IMR-90 (cell line): ENCODE measurements at regions not wholly inside any gene's neighbourhood (a gene's known extent, or its start where the extent isn't known, plus 50 kb on each side); places are given as distances from the start of the nearest gene placed in this dataset.

Source experiments
- ATAC-seq: fragments of 200-7000 bp; cut with Tn5 transposase; 2 replicates; pipeline ENCODE4 v1.9.1; 2020; ENCODE audit warnings: low read depth, mild to moderate bottlenecking, moderate library complexity
- BruUV-seq: library from RNA; stranded (reverse); fragments of 400-500 nt; replicated peaks from 2 replicates; lab custom pipeline; 2021; lab: Mats Ljungman, UMichigan
- CTCF ChIA-PET: fragments of 300-600 bp; formaldehyde crosslinking; extraction: SDS; loops from one replicate; lab custom pipeline; 2021; ENCODE audit warnings: antibody characterized with exemption; lab: Yijun Ruan, JAX
- POLR2A ChIA-PET: fragments of 300-600 bp; sonication (Branson Sonifier 250); formaldehyde crosslinking; loops from one replicate; lab custom pipeline; 2022; ENCODE audit warnings: antibody characterized with exemption; ENCODE audit not compliant: unreplicated experiment; lab: Charles Lee
- DNase-seq: peaks from one replicate; pipeline ENCODE4 v3.0.0; 2013
- H2AFZ ChIP-seq: replicated peaks from 2 replicates; pipeline ENCODE3; 2013; ENCODE audit warnings: low read length, mild to moderate bottlenecking; ENCODE audit not compliant: poor library complexity
- H2AK5ac ChIP-seq: 2 replicates; pipeline ENCODE4 v1.6.1; 2013; ENCODE audit warnings: low read depth, low read length, inconsistent platforms
- H2AK9ac ChIP-seq: replicated peaks from 2 replicates; pipeline ENCODE3; 2013; ENCODE audit warnings: mild to moderate bottlenecking, low read depth, low read length, moderate library complexity; ENCODE audit not compliant: poor library complexity
- H2BK120ac ChIP-seq: 2 replicates; pipeline ENCODE4 v1.6.1; 2013; ENCODE audit warnings: low read depth, low read length, inconsistent platforms
- H2BK15ac ChIP-seq: 3 replicates; pipeline ENCODE4 v1.6.1; 2013; ENCODE audit warnings: low read depth, low read length, inconsistent platforms
- H2BK20ac ChIP-seq: 2 replicates; pipeline ENCODE4 v1.6.1; 2013; ENCODE audit warnings: low read depth, mild to moderate bottlenecking, inconsistent platforms, low read length, moderate library complexity
- H2BK5ac ChIP-seq: 2 replicates; pipeline ENCODE4 v1.6.1; 2013; ENCODE audit warnings: mild to moderate bottlenecking, low read depth, low read length, inconsistent platforms; ENCODE audit not compliant: poor library complexity, severe bottlenecking
- H3K14ac ChIP-seq: replicated peaks from 2 replicates; pipeline ENCODE4 v1.6.1; 2013; ENCODE audit warnings: low read depth, low read length, inconsistent platforms
- H3K18ac ChIP-seq: 2 replicates; pipeline ENCODE4 v1.6.1; 2013; ENCODE audit warnings: low read depth, low read length, control low read depth
- H3K23ac ChIP-seq: 2 replicates; pipeline ENCODE4 v1.6.1; 2013; ENCODE audit warnings: low read depth, low read length, inconsistent platforms
- H3K27ac ChIP-seq: 2 replicates; pipeline ENCODE4 v1.5.1; 2013; ENCODE audit warnings: mild to moderate bottlenecking, control low read depth, low read length; ENCODE audit not compliant: insufficient read depth
- H3K27me3 ChIP-seq: 2 replicates; pipeline ENCODE4 v1.6.1; 2013; ENCODE audit warnings: low read length; ENCODE audit not compliant: control insufficient read depth, insufficient read depth
- H3K36me3 ChIP-seq: 2 replicates; pipeline ENCODE4 v1.6.1; 2013; ENCODE audit warnings: low read length, mixed read lengths; ENCODE audit not compliant: control insufficient read depth, insufficient read depth
- H3K4ac ChIP-seq: 2 replicates; pipeline ENCODE4 v1.6.1; 2013; ENCODE audit warnings: low read depth, low read length, inconsistent platforms
- H3K4me1 ChIP-seq: 2 replicates; pipeline ENCODE4 v1.6.1; 2013; ENCODE audit warnings: low read length, mixed read lengths; ENCODE audit not compliant: control insufficient read depth, insufficient read depth
- H3K4me2 ChIP-seq: 2 replicates; pipeline ENCODE4 v1.6.1; 2013; ENCODE audit warnings: low read depth, mild to moderate bottlenecking, control low read depth, low read length, moderate library complexity
- H3K4me3 ChIP-seq: 2 replicates; pipeline ENCODE4 v1.5.1; 2013; ENCODE audit warnings: low read depth, mild to moderate bottlenecking, control low read depth, low read length, moderate library complexity; ENCODE audit not compliant: insufficient read depth
- H3K56ac ChIP-seq: 2 replicates; pipeline ENCODE4 v1.6.1; 2013; ENCODE audit warnings: low read length, inconsistent platforms; ENCODE audit not compliant: insufficient read depth; ENCODE audit errors: extremely low read depth
- H3K79me1 ChIP-seq, 2 experiments: 2 replicates each; pipeline ENCODE4 v1.6.1; 2013; ENCODE audit warnings: low read length in 2 of 2, inconsistent platforms in 1 of 2, low read depth in 1 of 2
- H3K9ac ChIP-seq: 2 replicates; pipeline ENCODE4 v1.6.1; 2013; ENCODE audit warnings: low read depth, low read length, control low read depth
- H3K9me1 ChIP-seq: 2 replicates; pipeline ENCODE4 v1.6.1; 2013; ENCODE audit warnings: low read length, inconsistent platforms; ENCODE audit not compliant: insufficient read depth
- H3K9me3 ChIP-seq: 2 replicates; pipeline ENCODE4 v1.6.1; 2013; ENCODE audit warnings: low read length; ENCODE audit not compliant: control insufficient read depth, insufficient read depth
- H4K20me1 ChIP-seq: 2 replicates; pipeline ENCODE4 v1.6.1; 2013; ENCODE audit warnings: low read length, inconsistent platforms; ENCODE audit not compliant: insufficient read depth
- H4K5ac ChIP-seq: 2 replicates; pipeline ENCODE4 v1.6.1; 2013; ENCODE audit warnings: mild to moderate bottlenecking, low read depth, low read length, control low read depth
- H4K8ac ChIP-seq, 2 experiments: 2 replicates each; pipeline ENCODE4 v1.6.1; 2013; ENCODE audit warnings: low read depth in 2 of 2, low read length in 2 of 2, control low read depth in 1 of 2, inconsistent platforms in 1 of 2
- H4K91ac ChIP-seq: 2 replicates; pipeline ENCODE4 v1.6.1; 2013; ENCODE audit warnings: low read depth, low read length, inconsistent platforms; ENCODE audit not compliant: insufficient read depth
- NFE2L2 ChIP-seq: fragments of 150-350 bp; IDR thresholded peaks from 2 replicates; pipeline ENCODE4 v1.6.1; 2016; ENCODE audit warnings: low read depth, mild to moderate bottlenecking, low read length
- WGBS, 2 experiments: methylation state at CpG; one replicate each; pipeline versions ENCODE4 v1.1.5 to v1.1.7; 2013; ENCODE audit warnings: missing lambda C conversion rate in 2 of 2; ENCODE audit not compliant: insufficient read length in 1 of 2; ENCODE audit errors: extremely low coverage in 2 of 2; 5-methylcytosine and 5-hydroxymethylcytosine counted together
- dilution Hi-C: fragments of 300-500 bp; cut with HindIII; formaldehyde crosslinking; loops from one replicate; pipeline ENCODE4 v1.14.3; 2018; ENCODE audit warnings: low sequenced_read_pairs; ENCODE audit not compliant: unreplicated experiment
- in situ Hi-C: fragments of 300-500 bp; cut with MboI; formaldehyde crosslinking; loops from 3 replicates; pipeline ENCODE4 v1.14.3; 2019; ENCODE audit warnings: low sequenced_read_pairs, inconsistent platforms, mixed read lengths
- intact Hi-C: fragments of 100-400 bp; cut with micrococcal nuclease; formaldehyde crosslinking; loops from 2 replicates; pipeline ENCODE4 v1.10.0; 2022

DNA sequence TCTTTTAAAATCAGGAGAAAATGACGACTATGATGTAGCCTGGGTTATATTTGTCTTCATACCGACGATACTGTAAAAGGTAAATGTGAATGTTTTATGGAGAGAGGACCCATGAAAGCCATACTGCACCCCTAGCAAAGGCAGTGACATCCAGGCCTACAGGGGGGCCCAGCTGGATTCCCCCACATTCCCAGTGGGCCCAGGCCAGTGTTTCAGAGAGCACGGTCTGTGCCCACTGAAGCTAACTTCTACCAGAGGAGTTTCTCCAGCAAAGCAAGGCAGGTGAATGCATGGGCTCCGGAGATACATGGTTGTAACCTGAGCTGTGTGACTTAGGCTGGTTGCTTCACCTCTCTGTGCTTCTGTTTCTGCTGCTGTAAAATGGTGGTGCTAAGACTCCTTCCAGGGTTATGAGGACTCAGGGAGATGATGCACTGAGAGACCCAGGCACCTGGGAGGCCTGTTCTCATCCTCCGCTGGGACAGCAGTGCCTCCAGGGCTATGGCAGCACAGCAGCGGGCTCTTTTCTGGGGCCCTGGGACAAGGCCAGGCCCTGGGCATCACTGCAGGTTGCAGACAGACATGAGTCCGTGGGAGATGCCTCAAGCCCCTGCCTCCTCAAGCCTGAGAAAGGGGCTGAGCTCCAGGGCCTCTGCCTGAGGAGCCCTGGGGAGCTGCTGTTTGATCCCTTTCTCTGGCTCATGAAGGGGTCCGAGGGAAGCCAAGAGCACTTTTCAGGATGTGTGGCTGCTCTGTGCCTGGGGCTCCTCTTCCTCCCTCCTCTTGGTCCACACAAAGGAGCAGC is 73.7 kb downstream of the SERPINA3 start:
- Histone ChIP-seq H2BK15ac (no peak overlapping the region), H2BK5ac (no peak overlapping the region), H2BK20ac (no peak overlapping the region), H2AFZ (no peak overlapping the region), H3K4me2 (no peak overlapping the region), H3K4ac (no peak overlapping the region), H3K23ac (no peak overlapping the region), H3K18ac (no peak overlapping the region), H3K4me1 (peaks cover 2% of the 10 kb centered on the region; the same call in 1 of the 2 replicates), H3K79me1 (no peaks in the 10 kb centered on the region), H4K20me1 (no peaks in the 10 kb centered on the region), H4K8ac (no peak overlapping the region), H3K27me3 (peaks cover 2% of the 10 kb centered on the region), H3K27ac (no peak overlapping the region), H3K9ac (no peak overlapping the region), H2AK5ac (no peak overlapping the region), H3K9me1 (no peaks in the 10 kb centered on the region), H3K9me3 (no peaks in the 10 kb centered on the region), H3K36me3 (no peaks in the 10 kb centered on the region), H2BK120ac (no peak overlapping the region), H2AK9ac (no peak overlapping the region), H3K14ac (no peak overlapping the region), H4K5ac (no peak overlapping the region), H4K91ac (no peak overlapping the region), H3K4me3 (no peak overlapping the region), H3K56ac (no peak overlapping the region)
- dilution Hi-C loops = no loop called here
- in situ Hi-C loops = loop anchor here (5.0 to 25.0 kb wide), 3 partner anchors 411 to 1301 kb away; no protein-coding TSS in a partner anchor
- WGBS, 2 experiments = 80% methylated on average over 2 of the region's 9 CpGs; no CpG with 5 or more reads in 1 of the 2 experiments
- ATAC-seq (no peak), DNase-seq (no peak)
- no TSS peak for BruUV-seq
- no peak for TF ChIP-seq NFE2L2
- CTCF ChIA-PET = no interaction called here
- intact Hi-C loops = loop anchor here (10.0 kb wide), 2 partner anchors 509 to 1089 kb away; no protein-coding TSS in a partner anchor
- POLR2A ChIA-PET = no interaction called here
